ACC112 (cell line): ENCODE measurements at regions not wholly inside any gene's neighbourhood (a gene's known extent, or its start where the extent isn't known, plus 50 kb on each side); places are given as distances from the start of the nearest gene placed in this dataset.

ENCODE experiments used
- H2AFZ ChIP-seq: fragments of 200-600 bp; sonication (generic); one replicate; pipeline ENCODE4 v1.6.0; 2017; ENCODE audit warnings: antibody characterized with exemption, low read length; ENCODE audit not compliant: unreplicated experiment
- H3K27ac ChIP-seq: fragments of 200-600 bp; sonication (generic); 2 replicates; pipeline ENCODE4 v1.5.1; 2014; ENCODE audit warnings: low read depth, mild to moderate bottlenecking, antibody characterized with exemption, low read length, moderate library complexity
- H3K27me3 ChIP-seq: fragments of 200-600 bp; sonication (generic); 2 replicates; pipeline ENCODE4 v1.6.1; 2014; ENCODE audit warnings: mild to moderate bottlenecking, antibody characterized with exemption, low read length, moderate library complexity, mixed read lengths; ENCODE audit not compliant: insufficient read depth
- H3K36me3 ChIP-seq: fragments of 200-600 bp; sonication (generic); 2 replicates; pipeline ENCODE4 v1.6.1; 2016; ENCODE audit warnings: mild to moderate bottlenecking, antibody characterized with exemption, low read length, moderate library complexity, mixed read lengths; ENCODE audit not compliant: insufficient read depth
- H3K4me1 ChIP-seq: fragments of 200-600 bp; sonication (generic); one replicate; pipeline ENCODE4 v1.6.1; 2016; ENCODE audit warnings: low read length, mixed read lengths; ENCODE audit not compliant: insufficient read depth, unreplicated experiment, control insufficient read depth
- H3K4me3 ChIP-seq: fragments of 200-600 bp; sonication (generic); 2 replicates; pipeline ENCODE4 v1.5.1; 2014; ENCODE audit warnings: mild to moderate bottlenecking, low read depth, low read length
- H3K79me2 ChIP-seq: fragments of 200-600 bp; sonication (generic); one replicate; pipeline ENCODE4 v1.6.0; 2016; ENCODE audit warnings: low read length; ENCODE audit not compliant: control insufficient read depth, unreplicated experiment, insufficient read depth

DNA sequence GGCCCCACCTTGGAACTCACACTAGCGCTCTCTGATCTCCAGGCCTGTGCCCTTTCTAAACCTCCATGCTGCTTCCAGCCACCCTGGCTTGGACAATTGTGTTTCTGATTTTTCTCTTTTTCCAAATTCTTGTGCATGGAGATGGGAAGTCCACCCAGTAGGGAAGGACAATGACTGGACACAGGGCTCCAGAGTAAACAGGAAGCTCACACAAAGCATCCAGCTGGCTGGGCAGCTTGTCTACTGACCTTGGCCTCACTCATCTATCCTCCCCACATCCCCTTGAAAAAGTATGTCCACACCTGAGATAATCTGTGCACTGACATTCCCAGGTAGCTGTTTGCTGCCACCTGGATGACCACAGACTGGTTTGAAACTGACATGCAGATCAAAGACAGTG, 331.2 kb upstream of the MAF start:
- no peaks in the 10 kb centered on the region for H3K4me1 ChIP-seq
- H3K36me3 ChIP-seq, result no peaks in the 10 kb centered on the region
- no peaks in the 10 kb centered on the region for H3K27me3 ChIP-seq
- no peak overlapping the region for H2AFZ ChIP-seq
- no peak overlapping the region for H3K4me3 ChIP-seq
- H3K79me2 ChIP-seq, result no peaks in the 10 kb centered on the region
- no peak overlapping the region for H3K27ac ChIP-seq

GRCh38 chr16:79929260-79929965, 328.9 kb upstream of the MAF start:
- no peaks in the 10 kb centered on the region for H3K36me3 ChIP-seq

GRCh38 chr16:79928142-79928873, 327.8 kb upstream of the MAF start:
- H3K4me1 ChIP-seq, result no peaks in the 10 kb centered on the region
- no peaks in the 10 kb centered on the region for H3K36me3 ChIP-seq
- no peaks in the 10 kb centered on the region for H3K27me3 ChIP-seq
- no peak overlapping the region for H2AFZ ChIP-seq
- no peak overlapping the region for H3K27ac ChIP-seq
- no peaks in the 10 kb centered on the region for H3K79me2 ChIP-seq
- no peak overlapping the region for H3K4me3 ChIP-seq

More at GRCh38 chr16:79929260-79929965, 328.9 kb upstream of the MAF start:
- Histone ChIP-seq H3K27me3 (no peaks in the 10 kb centered on the region), H3K4me1 (no peaks in the 10 kb centered on the region), H3K4me3 (no peak overlapping the region), H3K27ac (no peak overlapping the region), H3K79me2 (no peaks in the 10 kb centered on the region), H2AFZ (no peak overlapping the region)

DNA sequence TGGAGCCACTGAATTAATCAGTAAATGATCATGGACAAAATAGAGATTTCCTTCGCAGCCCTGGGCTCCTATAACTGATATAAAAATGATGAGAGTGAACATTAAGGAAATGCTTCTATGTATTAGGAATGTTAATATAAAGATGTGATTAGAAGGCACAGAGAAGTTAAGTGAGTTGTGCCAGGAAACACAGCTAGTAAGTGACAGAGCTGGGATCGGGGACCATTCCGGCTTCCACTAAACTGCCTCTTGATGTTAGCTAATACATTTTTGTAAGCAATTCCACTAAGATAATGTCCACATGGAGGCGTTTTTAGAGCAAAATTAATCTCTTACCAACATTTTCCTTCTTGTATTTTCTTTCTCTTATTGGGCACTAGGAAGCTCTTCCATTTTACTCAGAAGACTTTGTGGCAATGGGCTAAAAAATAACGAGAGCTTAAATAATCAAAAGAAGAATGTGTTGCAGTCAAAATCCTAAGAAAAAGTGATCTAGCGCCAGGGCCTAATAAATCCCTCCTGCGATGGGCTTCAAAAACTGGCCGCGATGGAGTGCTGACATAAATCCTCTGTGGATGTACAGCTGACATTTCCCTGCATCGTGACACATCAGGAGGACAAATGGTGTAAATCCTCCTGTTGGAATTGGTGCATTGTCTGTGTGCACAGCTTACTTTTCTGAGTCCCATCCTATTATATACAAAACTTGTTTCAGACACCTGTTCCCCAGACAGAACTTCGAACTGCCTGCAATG, 326.1 kb upstream of the MAF start:
- no peak overlapping the region for H2AFZ ChIP-seq
- no peaks in the 10 kb centered on the region for H3K36me3 ChIP-seq
- no peaks in the 10 kb centered on the region for H3K27me3 ChIP-seq

GRCh38 chr16:79923431-79923830, 322.9 kb upstream of the MAF start:
- Histone ChIP-seq H3K79me2 (no peaks in the 10 kb centered on the region), H3K36me3 (no peaks in the 10 kb centered on the region), H3K27ac (no peak overlapping the region), H3K4me1 (no peaks in the 10 kb centered on the region), H2AFZ (no peak overlapping the region), H3K4me3 (no peak overlapping the region), H3K27me3 (no peaks in the 10 kb centered on the region)

More for the DNA sequence above, 326.1 kb upstream of the MAF start:
- Histone ChIP-seq H3K27ac (no peak overlapping the region), H3K4me3 (no peak overlapping the region), H3K4me1 (no peaks in the 10 kb centered on the region), H3K79me2 (no peaks in the 10 kb centered on the region)

- Histone ChIP-seq H3K4me3 (no peak overlapping the region), H3K27ac (no peak overlapping the region), H2AFZ (no peak overlapping the region), H3K27me3 (no peaks in the 10 kb centered on the region), H3K4me1 (no peaks in the 10 kb centered on the region), H3K36me3 (no peaks in the 10 kb centered on the region), H3K79me2 (no peaks in the 10 kb centered on the region)
These were observed 320.1 kb upstream of the MAF start for GRCh38 chr16:79920685-79921084.

GRCh38 chr16:79918916-79919315, 318.4 kb upstream of the MAF start:
- Histone ChIP-seq H3K27ac (no peak overlapping the region), H3K36me3 (no peaks in the 10 kb centered on the region), H3K79me2 (no peaks in the 10 kb centered on the region), H2AFZ (no peak overlapping the region), H3K4me3 (no peak overlapping the region), H3K27me3 (no peaks in the 10 kb centered on the region), H3K4me1 (no peaks in the 10 kb centered on the region)

- Histone ChIP-seq H3K36me3 (no peaks in the 10 kb centered on the region), H3K4me1 (no peaks in the 10 kb centered on the region), H2AFZ (no peak overlapping the region), H3K4me3 (no peak overlapping the region), H3K27ac (no peak overlapping the region), H3K79me2 (no peaks in the 10 kb centered on the region), H3K27me3 (no peaks in the 10 kb centered on the region)
These were observed 315.2 kb upstream of the MAF start for GRCh38 chr16:79915761-79916160.

DNA sequence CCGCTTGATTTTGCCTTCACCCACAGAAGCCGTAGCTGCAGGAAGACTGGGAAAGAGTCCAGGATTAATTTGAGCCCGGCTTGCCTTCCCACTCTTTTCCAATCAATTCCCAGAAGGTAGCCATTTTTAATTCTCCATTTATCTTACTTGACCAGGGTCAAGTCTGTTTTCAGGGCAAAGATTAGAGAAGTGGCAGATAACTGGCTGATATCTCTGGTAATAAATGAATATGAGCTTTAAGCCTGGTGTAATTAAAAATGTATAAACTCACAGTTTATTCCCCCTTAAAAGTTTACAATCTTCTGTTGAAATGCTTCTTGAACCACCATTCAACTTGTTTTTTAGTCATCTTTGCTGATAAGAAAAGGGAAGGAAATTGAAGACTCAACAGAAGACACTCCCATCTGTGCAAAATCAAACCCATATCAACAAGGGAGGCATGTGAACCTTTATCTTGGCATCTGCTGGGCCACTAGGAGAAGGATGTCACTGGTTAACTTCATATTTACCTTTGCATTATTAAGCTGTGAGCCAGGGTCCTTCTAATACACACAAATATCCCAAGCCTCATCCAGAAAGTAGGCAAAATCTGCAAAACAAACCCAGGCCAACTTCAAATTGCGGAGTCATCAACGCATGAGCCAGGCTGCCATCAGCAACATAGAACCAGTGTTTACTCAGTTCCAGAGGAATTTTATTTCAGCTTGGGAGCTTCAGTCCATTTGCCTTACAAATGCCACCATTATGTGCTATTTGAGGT, 314.6 kb upstream of the MAF start:
- Histone ChIP-seq H3K79me2 (no peaks in the 10 kb centered on the region), H3K27me3 (no peaks in the 10 kb centered on the region), H2AFZ (no peak overlapping the region), H3K36me3 (no peaks in the 10 kb centered on the region), H3K4me3 (no peak overlapping the region), H3K27ac (no peak overlapping the region), H3K4me1 (no peaks in the 10 kb centered on the region)

DNA sequence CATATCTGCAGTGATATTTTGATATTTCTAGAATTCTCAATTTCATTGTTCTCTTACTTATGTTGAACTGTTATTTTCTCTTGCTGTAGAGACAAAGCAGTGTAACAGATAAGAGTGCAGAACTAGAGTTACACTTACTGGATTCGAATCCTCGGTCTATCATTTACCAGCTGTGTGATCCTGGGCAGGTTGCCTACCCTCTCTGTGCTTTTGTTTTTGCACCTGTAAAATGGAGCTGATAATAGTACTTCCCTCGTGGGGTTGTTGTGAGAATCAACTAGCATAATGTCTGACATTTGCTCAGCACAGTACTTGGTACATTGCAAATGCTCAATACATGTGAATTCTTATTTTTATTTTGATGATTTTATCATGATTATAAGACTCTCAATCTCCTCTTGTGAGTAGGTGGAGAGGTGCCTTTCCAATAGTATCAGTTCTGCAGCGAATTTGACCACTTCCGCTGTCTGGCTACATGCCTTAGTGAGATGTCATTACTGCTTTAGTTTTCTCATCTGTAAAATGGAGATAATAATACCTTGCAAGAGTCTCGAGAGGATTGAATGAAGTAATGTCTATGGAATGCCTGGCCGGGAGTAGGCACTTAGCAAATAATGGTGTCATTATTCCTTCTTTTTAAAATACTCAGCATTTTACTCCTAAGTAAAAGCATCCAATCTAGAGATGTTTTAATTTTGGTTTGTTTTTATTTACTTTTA, 312.2 kb upstream of the MAF start:
- Histone ChIP-seq H3K27ac (no peak overlapping the region), H3K79me2 (no peaks in the 10 kb centered on the region), H3K4me1 (no peaks in the 10 kb centered on the region), H3K4me3 (no peak overlapping the region), H2AFZ (no peak overlapping the region), H3K27me3 (no peaks in the 10 kb centered on the region), H3K36me3 (no peaks in the 10 kb centered on the region)
